NOMO-1 treated with DMSO at 0.1 percent for 48 hours (cell line): ENCODE measurements at regions not wholly inside any gene's neighbourhood (a gene's known extent, or its start where the extent isn't known, plus 50 kb on each side); places are given as distances from the start of the nearest gene placed in this dataset.
"Not testable (repeated sequence)": the region's sequence is repeated elsewhere in the genome, so short reads cannot be mapped to it uniquely, and the experiment has no call there.

Source experiments
- DNase-seq: peaks from one replicate; lab custom pipeline; 2025; ENCODE audit not compliant: unreplicated experiment; lab: John Stamatoyannopoulos, UW

GRCh38 chr6:170036367-170036766 is 254.5 kb downstream of the DLL1 start:
- not testable (repeated sequence) for DNase-seq

- no peak for DNase-seq
Observed at GRCh38 chr6:170035901-170036304, 255.0 kb downstream of the DLL1 start.

- DNase-seq: no peak
Observed at GRCh38 chr6:170035044-170035443, 255.8 kb downstream of the DLL1 start.

- no peak for DNase-seq
Observed at GRCh38 chr6:170034294-170034693, 256.6 kb downstream of the DLL1 start.

- no peak for DNase-seq
Observed at GRCh38 chr6:170033666-170034065, 257.2 kb downstream of the DLL1 start.

DNA sequence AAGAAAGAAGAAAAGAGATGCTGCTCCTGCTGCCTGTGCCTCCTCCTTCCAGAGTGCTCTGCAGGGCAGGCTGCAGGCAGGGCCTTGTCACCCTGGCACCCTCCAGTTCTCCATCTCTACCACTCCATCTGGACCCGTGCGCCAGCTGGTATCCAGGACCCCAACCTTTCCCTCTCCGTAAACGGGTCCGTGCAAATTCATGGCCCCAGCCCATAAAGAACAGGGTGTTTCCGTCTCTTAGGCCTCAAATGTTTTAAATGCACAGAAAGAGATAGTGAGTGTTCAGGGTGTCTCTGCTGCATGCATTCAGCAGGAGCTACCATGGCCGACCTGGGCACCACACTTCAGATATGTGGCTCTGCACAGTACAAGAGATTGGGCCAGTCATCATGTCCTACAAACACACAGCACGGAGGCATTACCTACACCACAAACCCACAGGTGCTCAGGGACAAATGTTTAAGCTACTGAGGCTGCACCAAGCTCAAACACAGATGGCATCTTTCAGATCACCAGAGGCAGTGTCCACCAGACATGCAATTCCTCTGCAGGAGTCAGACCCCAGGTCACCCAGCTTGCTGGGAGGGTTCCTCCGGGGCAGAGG is 258.1 kb downstream of the DLL1 start:
- DNase-seq: no peak

DNA sequence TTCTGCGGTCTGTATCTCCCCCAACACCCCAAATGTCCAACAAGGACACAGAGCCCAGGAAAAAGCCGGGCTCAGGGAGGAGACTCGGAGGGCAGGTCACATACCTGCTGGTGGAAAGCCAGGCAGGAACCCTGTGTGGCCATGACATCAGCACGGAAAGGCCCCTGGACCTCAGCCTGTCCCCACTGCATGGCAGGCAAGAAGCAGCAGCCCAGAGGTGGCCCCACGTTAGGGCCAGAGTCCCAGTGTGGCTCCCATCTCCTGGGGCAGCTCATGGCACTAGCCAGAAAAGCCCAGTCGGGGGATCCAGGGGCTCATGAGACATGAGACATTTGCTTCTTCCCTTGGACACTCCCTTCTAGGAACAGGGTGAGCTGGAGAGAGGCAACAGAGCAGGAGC is 258.7 kb downstream of the DLL1 start:
- no peak for DNase-seq

DNA sequence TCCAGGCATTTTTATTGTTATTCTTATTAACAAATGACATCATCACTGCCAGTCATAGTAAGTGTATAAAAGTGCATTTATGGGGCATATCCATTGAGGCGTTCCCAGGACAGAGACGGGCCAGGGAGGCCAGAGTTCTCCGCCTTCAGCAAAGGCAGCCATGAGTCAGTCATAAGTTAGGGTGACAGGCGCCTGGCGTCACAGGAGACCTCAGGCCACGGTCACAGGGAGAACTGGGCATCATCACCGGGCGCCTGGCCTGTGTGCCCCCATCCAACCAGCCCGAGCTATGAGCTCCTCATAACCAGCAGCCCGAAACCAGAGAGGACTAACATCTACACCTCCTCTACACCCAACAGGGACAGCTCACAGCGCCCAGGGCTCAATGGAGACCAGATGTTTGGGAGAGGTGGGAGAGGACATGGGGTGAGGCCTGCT is 259.2 kb downstream of the DLL1 start:
- DNase-seq: no peak

- no peak for DNase-seq
Observed at GRCh38 chr6:170030821-170031471, 259.9 kb downstream of the DLL1 start.

DNA sequence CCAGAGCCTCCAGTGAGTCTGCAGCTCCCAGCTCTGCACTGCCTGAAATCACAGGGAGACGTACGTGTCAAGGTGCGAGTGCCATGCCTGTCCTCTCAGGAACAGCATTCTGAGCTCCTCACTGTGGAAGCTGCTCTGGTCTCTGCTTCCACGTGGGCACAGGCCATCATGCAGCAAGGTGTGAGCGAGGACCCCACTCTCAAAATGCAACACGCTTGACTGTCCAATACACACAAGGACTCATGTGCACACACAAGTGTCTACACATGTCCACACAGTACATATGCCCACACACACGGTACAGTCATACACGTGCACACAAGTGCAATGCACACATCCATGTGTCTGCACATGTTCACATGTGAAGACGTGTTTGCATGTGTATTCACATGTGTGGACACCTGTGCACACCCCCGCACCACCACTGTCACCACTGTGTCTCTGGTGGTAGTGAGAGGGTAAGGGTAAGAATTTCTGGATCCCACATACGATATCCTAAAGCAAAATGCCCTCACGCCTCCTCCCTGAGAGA is 260.5 kb downstream of the DLL1 start:
- DNase-seq: no peak

DNA sequence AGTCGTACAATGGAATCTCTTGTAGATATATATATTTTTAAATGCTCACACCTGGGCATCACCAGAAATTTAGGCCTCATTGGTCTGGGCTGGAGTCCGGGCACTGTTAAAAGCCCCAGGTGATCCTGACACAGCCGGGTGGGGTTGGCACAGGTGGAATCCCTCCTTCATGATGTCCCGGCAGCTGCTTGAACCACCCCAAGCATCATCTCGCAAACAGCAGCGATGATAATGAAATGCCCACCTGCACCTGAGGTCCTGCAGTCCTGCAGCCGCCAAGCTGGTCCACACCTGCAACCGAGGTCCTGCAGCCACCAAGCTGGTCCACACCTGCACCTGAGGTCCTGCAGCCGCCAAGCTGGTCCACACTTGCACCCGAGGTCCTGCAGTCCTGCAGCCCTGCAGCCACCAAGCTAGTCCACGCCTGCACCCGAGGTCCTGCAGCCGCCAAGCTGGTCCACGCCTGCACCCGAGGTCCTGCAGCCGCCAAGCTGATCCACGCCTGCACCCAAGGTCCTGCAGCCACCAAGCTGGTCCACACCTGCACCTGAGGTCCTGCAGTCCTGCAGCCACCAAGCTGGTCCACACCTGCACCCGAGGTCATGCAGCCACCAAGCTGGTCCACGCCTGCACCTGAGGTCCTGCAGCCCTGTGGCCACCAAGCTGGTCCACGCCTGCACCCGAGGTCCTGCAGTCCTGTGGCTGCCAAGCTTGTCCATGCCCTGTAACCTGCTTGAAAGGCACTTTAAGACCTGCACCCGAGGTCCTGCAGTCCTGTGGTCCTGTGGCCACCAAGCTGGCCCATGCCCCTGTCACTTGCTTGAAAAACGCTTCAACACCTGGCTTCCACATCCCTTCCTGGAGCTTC is 261.2 kb downstream of the DLL1 start:
- no peak for DNase-seq

GRCh38 chr6:170028629-170029345 is 262.1 kb downstream of the DLL1 start:
- no peak for DNase-seq

DNA sequence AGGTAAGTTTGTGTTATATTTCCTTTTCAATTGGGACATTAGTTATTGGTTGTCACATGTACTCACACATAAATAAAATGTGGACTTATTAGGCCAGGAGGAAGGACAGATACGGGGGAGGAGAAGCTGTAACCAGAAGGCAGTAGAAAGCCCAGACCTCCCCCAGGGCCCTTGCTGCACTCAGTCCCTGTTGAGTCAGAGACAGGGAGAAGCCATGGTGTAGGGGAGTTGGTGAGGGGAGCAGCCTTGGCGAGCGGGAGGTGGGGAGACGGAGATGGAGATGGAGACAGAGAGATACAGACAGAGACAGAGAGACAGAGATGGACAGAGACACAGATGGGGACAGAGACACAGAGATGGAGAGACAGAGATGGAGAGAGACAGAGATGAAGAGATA is 263.2 kb downstream of the DLL1 start:
- DNase-seq: no peak

DNA sequence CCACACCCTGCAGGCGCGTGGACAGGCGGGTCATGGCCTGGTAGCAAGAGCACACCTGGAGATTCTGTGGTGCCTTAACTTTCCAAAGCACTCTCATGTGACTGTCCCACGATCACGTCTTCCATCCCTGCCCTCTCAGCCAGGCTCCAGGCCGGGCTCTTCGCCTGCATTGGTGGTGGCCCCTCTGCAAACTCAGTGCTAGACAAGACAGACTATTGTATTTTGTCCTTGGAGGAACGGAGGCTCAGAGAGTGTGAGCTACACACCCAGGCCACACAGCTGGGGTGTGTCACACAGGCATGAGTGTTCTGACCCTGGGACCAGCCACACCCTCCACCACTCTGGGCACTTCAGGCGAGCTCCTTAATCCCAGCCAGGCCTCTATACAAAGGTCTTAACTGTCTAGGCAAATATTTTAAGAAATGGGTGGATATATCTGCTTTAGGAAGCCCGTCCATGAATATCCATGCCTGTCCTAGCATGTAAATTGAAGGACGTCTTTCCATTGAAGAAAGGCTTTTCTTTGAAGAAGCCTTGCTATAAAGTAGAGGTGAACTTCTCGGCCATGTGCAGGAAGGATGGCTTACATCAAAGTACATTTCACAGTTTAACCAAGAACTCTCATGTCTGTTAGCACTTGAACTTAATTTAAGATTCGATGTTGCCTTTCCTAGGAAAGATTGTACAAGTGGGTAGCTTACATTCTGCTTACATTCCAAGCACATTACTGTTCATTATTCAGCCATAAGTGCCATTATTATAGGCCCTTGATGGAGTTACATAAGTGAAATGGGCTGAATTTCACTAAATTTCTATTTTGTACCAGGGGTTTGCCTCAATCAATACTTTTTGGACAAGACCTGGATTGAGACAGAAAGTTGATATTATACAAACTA is 263.9 kb downstream of the DLL1 start:
- no peak for DNase-seq

DNA sequence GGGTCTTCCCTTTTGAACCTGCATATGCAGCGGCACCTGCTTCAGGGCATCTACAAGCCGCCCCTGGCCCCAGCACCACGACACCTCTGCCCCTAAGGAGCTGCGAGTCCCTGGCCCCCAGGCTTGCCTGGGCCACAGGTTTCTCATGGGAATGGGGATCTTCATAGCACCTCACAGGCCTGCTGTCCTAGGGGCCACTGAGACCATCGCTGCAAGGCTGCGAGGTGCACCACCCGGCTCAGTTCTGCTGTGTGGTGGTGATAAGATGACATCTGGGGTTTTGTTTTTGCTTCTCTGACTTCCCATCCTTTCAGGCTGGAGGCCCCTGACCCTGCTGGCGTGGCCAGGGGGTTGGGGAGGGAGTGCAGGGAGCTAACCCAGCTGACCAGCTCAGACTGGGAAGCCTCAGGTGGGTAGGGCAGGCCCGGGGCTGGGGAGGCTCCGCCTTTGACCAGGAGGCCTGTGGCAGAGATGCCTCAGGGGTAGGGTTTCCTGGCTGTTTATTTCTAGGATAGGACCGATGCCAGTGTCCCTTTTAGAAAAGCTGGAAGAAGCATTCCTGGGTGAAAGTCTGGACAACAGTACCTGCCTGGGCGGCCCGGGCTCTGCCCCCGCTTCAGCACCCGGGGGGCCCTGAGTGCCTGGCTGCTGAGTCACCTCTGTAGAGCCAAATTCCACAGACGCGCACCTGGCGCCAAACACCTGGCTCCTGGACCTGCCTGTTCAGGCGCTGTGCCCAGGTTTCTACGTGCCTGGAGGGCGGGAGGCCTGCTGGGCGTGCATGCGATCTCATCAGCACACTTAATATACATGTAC is 264.7 kb downstream of the DLL1 start:
- DNase-seq: no peak

GRCh38 chr6:170025341-170025911 is 265.5 kb downstream of the DLL1 start:
- no peak for DNase-seq

- DNase-seq: no peak
Observed at GRCh38 chr6:170024940-170025339, 265.9 kb downstream of the DLL1 start.

DNA sequence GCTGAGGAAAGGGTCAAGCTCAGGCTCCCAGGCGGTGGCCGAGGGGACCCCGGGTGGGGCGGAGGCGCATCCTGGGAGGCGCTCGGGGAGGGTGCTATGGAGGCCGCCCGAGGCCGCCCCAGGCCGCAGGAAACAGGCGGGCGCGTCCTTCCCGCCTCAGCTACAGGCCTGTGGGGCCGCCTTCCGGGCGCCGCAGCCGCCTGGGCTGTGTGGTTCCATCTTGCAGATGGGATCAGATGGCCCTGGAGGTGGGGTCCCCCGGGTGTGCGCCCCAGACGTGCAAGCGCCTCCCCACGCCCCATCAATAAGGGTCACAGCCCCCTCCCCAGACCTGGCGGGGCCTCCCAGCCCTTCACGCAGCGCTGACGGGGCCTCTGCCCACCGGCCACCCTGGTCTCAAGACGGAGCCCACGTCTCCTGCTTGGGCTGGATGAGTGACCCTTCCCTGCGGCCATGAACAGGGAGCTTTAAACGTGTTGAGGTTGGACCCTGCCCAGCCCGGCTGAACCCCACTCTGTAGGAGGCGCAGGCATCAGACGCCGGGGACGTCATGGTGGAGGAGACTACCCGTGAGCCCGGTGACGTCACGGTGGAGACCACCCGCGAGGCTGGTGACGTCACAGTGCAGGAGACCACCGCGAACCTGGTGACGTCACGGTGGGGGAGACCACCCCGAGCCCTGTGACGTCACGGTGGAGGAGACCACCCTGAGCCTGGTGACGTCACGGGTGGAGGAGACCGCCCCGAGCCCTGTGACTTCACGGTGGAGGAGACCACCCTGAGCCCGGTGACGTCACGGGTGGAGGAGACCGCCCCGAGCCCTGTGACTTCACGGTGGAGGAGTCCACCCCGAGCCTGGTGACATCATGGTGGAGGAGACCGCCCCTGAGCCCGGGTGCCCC is 267.0 kb downstream of the DLL1 start:
- no peak for DNase-seq
